Ishikawa (cell line): ENCODE measurements at regions not wholly inside any gene's neighbourhood (a gene's known extent, or its start where the extent isn't known, plus 50 kb on each side); places are given as distances from the start of the nearest gene placed in this dataset.

Source experiments
- CEBPB ChIP-seq: IDR thresholded peaks from 2 replicates; pipeline ENCODE4 v1.6.1; 2012
- CREB1 ChIP-seq: IDR thresholded peaks from 2 replicates; pipeline ENCODE4 v1.6.1; 2012; ENCODE audit warnings: low read depth
- EGR1 ChIP-seq: IDR thresholded peaks from 2 replicates; pipeline ENCODE4 v1.6.1; 2012
- EP300 ChIP-seq: IDR thresholded peaks from 2 replicates; pipeline ENCODE4 v1.6.1; 2012; ENCODE audit warnings: borderline replicate concordance
- FOXM1 ChIP-seq: IDR thresholded peaks from 2 replicates; pipeline ENCODE4 v1.6.1; 2012; ENCODE audit warnings: low read depth, borderline replicate concordance
- MAX ChIP-seq: IDR thresholded peaks from 2 replicates; pipeline ENCODE4 v1.6.1; 2012
- NFIC ChIP-seq: IDR thresholded peaks from 2 replicates; pipeline ENCODE4 v1.6.1; 2012
- RAD21 ChIP-seq: IDR thresholded peaks from 2 replicates; pipeline ENCODE4 v1.6.1; 2012; ENCODE audit warnings: low read depth
- REST ChIP-seq: IDR thresholded peaks from 2 replicates; pipeline ENCODE4 v1.6.1; 2012; ENCODE audit warnings: low read depth, mild to moderate bottlenecking
- TAF1 ChIP-seq: IDR thresholded peaks from 2 replicates; pipeline ENCODE4 v1.6.1; 2012; ENCODE audit warnings: low read depth, mild to moderate bottlenecking
- TCF12 ChIP-seq: IDR thresholded peaks from 2 replicates; pipeline ENCODE4 v1.6.1; 2012; ENCODE audit warnings: low read depth
- TEAD4 ChIP-seq: IDR thresholded peaks from 2 replicates; pipeline ENCODE4 v1.6.1; 2012
- USF1 ChIP-seq: IDR thresholded peaks from 2 replicates; pipeline ENCODE4 v1.6.1; 2012
- YY1 ChIP-seq: IDR thresholded peaks from 2 replicates; pipeline ENCODE4 v1.6.1; 2012; ENCODE audit warnings: low read depth
- ZBTB7A ChIP-seq: IDR thresholded peaks from 2 replicates; pipeline ENCODE4 v1.6.1; 2012; ENCODE audit warnings: low read depth

- TF ChIP-seq TCF12, result no peak
- TF ChIP-seq TAF1, result no peak
- TF ChIP-seq RAD21, result no peak
- TF ChIP-seq NFIC, result no peak
- no peak for TF ChIP-seq CREB1
Measured at GRCh38 chr16:49216593-49216992, 65.0 kb downstream of the CBLN1 start.

DNA sequence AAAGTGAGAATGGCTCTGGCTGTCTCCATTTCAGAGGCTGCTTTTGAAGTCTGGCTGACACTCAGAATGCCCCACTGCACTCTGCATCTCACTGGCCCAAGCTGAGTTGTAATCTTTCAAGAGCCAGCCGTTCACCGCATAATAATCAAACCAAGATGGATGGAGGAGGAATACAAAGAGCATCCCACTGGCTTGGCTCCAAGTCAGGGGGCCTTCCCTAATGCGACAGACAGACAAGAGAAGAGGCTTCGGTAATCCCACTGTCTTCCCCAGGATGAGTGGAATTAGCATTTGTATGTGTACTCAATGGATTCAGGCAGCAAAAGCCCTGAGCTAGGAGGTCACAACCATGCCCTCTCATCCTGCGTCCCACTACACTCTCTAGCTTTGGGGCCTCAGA is 68.0 kb downstream of the CBLN1 start:
- TF ChIP-seq TAF1 (no peak), RAD21 (no peak), NFIC (no peak), EP300 (no peak), EGR1 (no peak), CEBPB (no peak), TCF12 (no peak), YY1 (no peak), FOXM1 (no peak), MAX (no peak), USF1 (no peak), TEAD4 (no peak), ZBTB7A (no peak), REST (no peak), CREB1 (no peak)

- no peak for TF ChIP-seq USF1
- no peak for TF ChIP-seq RAD21
- TF ChIP-seq FOXM1, result no peak
- TF ChIP-seq YY1, result no peak
- no peak for TF ChIP-seq EGR1
- TF ChIP-seq TAF1, result no peak
- no peak for TF ChIP-seq REST
- no peak for TF ChIP-seq NFIC
- TF ChIP-seq ZBTB7A, result no peak
- no peak for TF ChIP-seq MAX
Measured at GRCh38 chr16:49204191-49204590, 77.4 kb downstream of the CBLN1 start.

- no peak for TF ChIP-seq RAD21
- TF ChIP-seq TAF1, result no peak
- TF ChIP-seq USF1, result no peak
- no peak for TF ChIP-seq EGR1
- TF ChIP-seq TCF12, result no peak
- TF ChIP-seq ZBTB7A, result no peak
- no peak for TF ChIP-seq CREB1
- no peak for TF ChIP-seq YY1
- no peak for TF ChIP-seq EP300
- no peak for TF ChIP-seq TEAD4
- no peak for TF ChIP-seq MAX
- no peak for TF ChIP-seq CEBPB
- no peak for TF ChIP-seq NFIC
- TF ChIP-seq REST, result no peak
Measured at GRCh38 chr16:49203361-49203760, 78.3 kb downstream of the CBLN1 start.
